GM12878 (cell line): ENCODE measurements at regions not wholly inside any gene's neighbourhood (a gene's known extent, or its start where the extent isn't known, plus 50 kb on each side); places are given as distances from the start of the nearest gene placed in this dataset.

Experiments used
- ATAC-seq: fragments of 200-7000 bp; cut with Tn5 transposase; 3 replicates; pipeline ENCODE4 v1.9.1; 2020; ENCODE audit warnings: mild to moderate bottlenecking, moderate library complexity
- BruUV-seq: library from RNA; stranded (reverse); fragments of 400-500 nt; replicated peaks from 2 replicates; lab custom pipeline; 2021; lab: Mats Ljungman, UMichigan
- CTCF ChIA-PET: fragments of 300-600 bp; sonication (Branson Sonifier 250); formaldehyde crosslinking; extraction: SDS; loops from one replicate; lab custom pipeline; 2021; ENCODE audit warnings: inconsistent platforms; lab: Yijun Ruan, JAX
- POLR2A ChIA-PET: fragments of 350-600 bp; formaldehyde crosslinking; extraction: SDS; loops from one replicate; lab custom pipeline; 2021; ENCODE audit warnings: inconsistent platforms; lab: Charles Lee
- RAD21 ChIA-PET: fragments of 300-600 bp; sonication (Branson Sonifier 250); formaldehyde crosslinking; loops from one replicate; lab custom pipeline; 2023; ENCODE audit warnings: antibody characterized with exemption; ENCODE audit not compliant: unreplicated experiment; lab: Charles Lee
- SMC1A ChIA-PET: fragments of 300-600 bp; sonication (Branson Sonifier 250); formaldehyde crosslinking; loops from one replicate; lab custom pipeline; 2023; ENCODE audit not compliant: unreplicated experiment, uncharacterized antibody; lab: Charles Lee
- DNase-seq: peaks from one replicate; pipeline ENCODE4 v3.0.0-alpha.2; 2011; ENCODE audit warnings: low read depth, low spot score
- FAIRE-seq: peaks from 3 replicates; lab custom pipeline; 2011; peaks lifted over from hg19 to GRCh38; lab: Jason Lieb, UNC
- H2AFZ ChIP-seq: 2 replicates; pipeline ENCODE4 v1.6.0; 2011; ENCODE audit warnings: low read depth, low read length, control low read depth; ENCODE audit not compliant: control insufficient read depth
- H3K27ac ChIP-seq: 2 replicates; pipeline ENCODE4 v1.5.1; 2011; ENCODE audit warnings: control low read depth; ENCODE audit not compliant: control insufficient read depth, insufficient read depth
- H3K27me3 ChIP-seq, 2 experiments: replicated peaks in 1 of 2; 2 replicates each; pipeline versions ENCODE4 v1.6.0 to v1.6.1; 2011; ENCODE audit warnings: low read length in 1 of 2; ENCODE audit not compliant: control insufficient read depth in 2 of 2, insufficient read depth in 2 of 2
- H3K36me3 ChIP-seq, 2 experiments: 2 replicates each; pipeline ENCODE4 v1.5.1; 2011; ENCODE audit warnings: low read length in 1 of 2; ENCODE audit not compliant: control insufficient read depth in 2 of 2, insufficient read depth in 2 of 2
- H3K4me1 ChIP-seq: 2 replicates; pipeline ENCODE4 v1.6.1; 2011; ENCODE audit warnings: mild to moderate bottlenecking, low read length, moderate library complexity, mixed read lengths; ENCODE audit not compliant: control insufficient read depth, insufficient read depth
- H3K4me2 ChIP-seq: 2 replicates; pipeline ENCODE4 v1.6.0; 2011; ENCODE audit warnings: control low read depth; ENCODE audit not compliant: control insufficient read depth, insufficient read depth
- H3K4me3 ChIP-seq: fragments of 200-600 bp; sonication (generic); 2 replicates; pipeline ENCODE4 v1.5.1; 2016
- H3K79me2 ChIP-seq: 2 replicates; pipeline ENCODE4 v1.6.0; 2011; ENCODE audit warnings: low read length; ENCODE audit not compliant: control insufficient read depth, insufficient read depth
- H3K9ac ChIP-seq: 2 replicates; pipeline ENCODE4 v1.8.0; 2011; ENCODE audit warnings: low read length, control low read depth, mixed read lengths; ENCODE audit not compliant: control insufficient read depth, insufficient read depth
- H3K9me3 ChIP-seq: replicated peaks from 3 replicates; pipeline ENCODE4 v1.5.1; 2011; ENCODE audit warnings: mild to moderate bottlenecking, low read length; ENCODE audit not compliant: control insufficient read depth, insufficient read depth
- H4K20me1 ChIP-seq: 2 replicates; pipeline ENCODE4 v1.6.0; 2011; ENCODE audit not compliant: control insufficient read depth, insufficient read depth
- BCL3 ChIP-seq: IDR thresholded peaks from 2 replicates; pipeline ENCODE4 v1.6.1; 2011; ENCODE audit warnings: borderline replicate concordance, low read depth, mild to moderate bottlenecking, moderate library complexity, low read length; ENCODE audit not compliant: insufficient read depth, poor library complexity, severe bottlenecking
- KLF5 ChIP-seq: fragments of 450-650 bp; IDR thresholded peaks from 2 replicates; pipeline ENCODE4 v1.6.1; 2014; ENCODE audit warnings: mild to moderate bottlenecking; ENCODE audit not compliant: partially characterized antibody
- MEF2B ChIP-seq: fragments of 450-650 bp; IDR thresholded peaks from 2 replicates; pipeline ENCODE4 v1.6.1; 2018; ENCODE audit warnings: mild to moderate bottlenecking, moderate library complexity; ENCODE audit not compliant: partially characterized antibody, poor library complexity, severe bottlenecking
- PRDM15 ChIP-seq: fragments of 450-650 bp; formaldehyde crosslinking; IDR thresholded peaks from 2 replicates; pipeline ENCODE4 v1.4.0; 2020; ENCODE audit warnings: mild to moderate bottlenecking, moderate library complexity
- RAD51 ChIP-seq: fragments of 450-650 bp; IDR thresholded peaks from 2 replicates; pipeline ENCODE4 v1.6.1; 2016; ENCODE audit warnings: moderate library complexity, mild to moderate bottlenecking, inconsistent platforms
- TBL1XR1 ChIP-seq: IDR thresholded peaks from 2 replicates; pipeline ENCODE4 v1.6.1; 2012; ENCODE audit warnings: low read depth, low read length, improper control_type of control experiment
- WGBS: methylation state at CpG from one replicate; pipeline ENCODE4 v1.1.6; 2016; ENCODE audit warnings: low lambda C conversion rate; ENCODE audit not compliant: insufficient replicate concordance, insufficient coverage; ENCODE audit errors: missing lambda C conversion rate; 5-methylcytosine and 5-hydroxymethylcytosine counted together
- in situ Hi-C: fragments of 300-500 bp; cut with MboI; formaldehyde crosslinking; loops from 9 replicates; pipeline ENCODE4 v1.14.3; 2018; ENCODE audit warnings: mixed read lengths
- intact Hi-C: fragments of 100-400 bp; cut with micrococcal nuclease; formaldehyde crosslinking; loops from one replicate; pipeline ENCODE4 v1.14.2; 2022; ENCODE audit not compliant: unreplicated experiment
- TF ChIP-seq, protein P1 (sequence below): IDR thresholded peaks from 2 replicates; pipeline ENCODE4 v1.6.1; 2012; ENCODE audit warnings: low read depth, low read length, improper control_type of control experiment
- TF ChIP-seq, protein P2 (sequence below): fragments of 450-650 bp; IDR thresholded peaks from 2 replicates; pipeline ENCODE4 v1.6.1; 2016; ENCODE audit warnings: mild to moderate bottlenecking, moderate library complexity, borderline replicate concordance

DNA sequence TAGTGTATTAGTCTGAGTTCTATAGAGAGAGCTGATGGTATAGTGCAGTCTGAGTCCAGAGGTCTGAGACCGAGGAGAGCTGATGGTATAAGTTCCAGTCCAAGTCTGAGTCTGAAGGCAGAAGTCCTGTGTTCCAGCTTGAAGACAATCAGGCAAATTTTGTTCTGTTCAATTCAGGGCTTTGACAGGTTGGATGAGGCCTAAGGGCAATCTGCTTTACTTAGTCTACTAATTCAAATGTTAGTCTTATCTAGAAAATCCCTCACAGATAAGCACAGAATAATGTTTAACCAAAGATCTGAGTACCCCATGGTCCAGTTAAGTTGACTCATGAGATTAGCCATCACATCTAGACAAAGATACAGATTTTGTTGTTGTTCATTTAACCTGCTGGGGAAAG is 303.0 kb upstream of the KLF4 start:
- no peak overlapping the region for H3K4me2 ChIP-seq
- FAIRE-seq (no peak), ATAC-seq (no peak), DNase-seq (no peak)
- SMC1A ChIA-PET: interaction anchor here (0.6 to 1.7 kb wide), 4 partner anchors 8 to 56 kb away, joined by 3 to 6 read pairs (median 4); no protein-coding TSS in a partner anchor
- no peak overlapping the region for H3K9ac ChIP-seq
- in situ Hi-C loops (no loop called here), intact Hi-C loops (no loop called here)
- POLR2A ChIA-PET: interaction anchor here (0.7 kb wide), 1 partner anchor 199 kb away, joined by 3 read pairs; no protein-coding TSS in a partner anchor
- H3K27ac ChIP-seq: no peak overlapping the region
- BruUV-seq: no TSS peak
- no peaks in the 10 kb centered on the region for H4K20me1 ChIP-seq
- CTCF ChIA-PET: no interaction called here
- no peaks in the 10 kb centered on the region; a peak in 1 of 4 replicates for H3K27me3 ChIP-seq
- H3K9me3 ChIP-seq: no peaks in the 10 kb centered on the region; the same call in 2 of the 3 replicates
- TF ChIP-seq BCL3 (no peak), PRDM15 (CRISPR knock-in tag) (no peak), MEF2B (no peak), TBL1XR1 (no peak), KLF5 (no peak), RAD51 (no peak)
- TF ChIP-seq, protein P1, sequence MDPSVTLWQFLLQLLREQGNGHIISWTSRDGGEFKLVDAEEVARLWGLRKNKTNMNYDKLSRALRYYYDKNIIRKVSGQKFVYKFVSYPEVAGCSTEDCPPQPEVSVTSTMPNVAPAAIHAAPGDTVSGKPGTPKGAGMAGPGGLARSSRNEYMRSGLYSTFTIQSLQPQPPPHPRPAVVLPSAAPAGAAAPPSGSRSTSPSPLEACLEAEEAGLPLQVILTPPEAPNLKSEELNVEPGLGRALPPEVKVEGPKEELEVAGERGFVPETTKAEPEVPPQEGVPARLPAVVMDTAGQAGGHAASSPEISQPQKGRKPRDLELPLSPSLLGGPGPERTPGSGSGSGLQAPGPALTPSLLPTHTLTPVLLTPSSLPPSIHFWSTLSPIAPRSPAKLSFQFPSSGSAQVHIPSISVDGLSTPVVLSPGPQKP: no peak
- TF ChIP-seq, protein P2, sequence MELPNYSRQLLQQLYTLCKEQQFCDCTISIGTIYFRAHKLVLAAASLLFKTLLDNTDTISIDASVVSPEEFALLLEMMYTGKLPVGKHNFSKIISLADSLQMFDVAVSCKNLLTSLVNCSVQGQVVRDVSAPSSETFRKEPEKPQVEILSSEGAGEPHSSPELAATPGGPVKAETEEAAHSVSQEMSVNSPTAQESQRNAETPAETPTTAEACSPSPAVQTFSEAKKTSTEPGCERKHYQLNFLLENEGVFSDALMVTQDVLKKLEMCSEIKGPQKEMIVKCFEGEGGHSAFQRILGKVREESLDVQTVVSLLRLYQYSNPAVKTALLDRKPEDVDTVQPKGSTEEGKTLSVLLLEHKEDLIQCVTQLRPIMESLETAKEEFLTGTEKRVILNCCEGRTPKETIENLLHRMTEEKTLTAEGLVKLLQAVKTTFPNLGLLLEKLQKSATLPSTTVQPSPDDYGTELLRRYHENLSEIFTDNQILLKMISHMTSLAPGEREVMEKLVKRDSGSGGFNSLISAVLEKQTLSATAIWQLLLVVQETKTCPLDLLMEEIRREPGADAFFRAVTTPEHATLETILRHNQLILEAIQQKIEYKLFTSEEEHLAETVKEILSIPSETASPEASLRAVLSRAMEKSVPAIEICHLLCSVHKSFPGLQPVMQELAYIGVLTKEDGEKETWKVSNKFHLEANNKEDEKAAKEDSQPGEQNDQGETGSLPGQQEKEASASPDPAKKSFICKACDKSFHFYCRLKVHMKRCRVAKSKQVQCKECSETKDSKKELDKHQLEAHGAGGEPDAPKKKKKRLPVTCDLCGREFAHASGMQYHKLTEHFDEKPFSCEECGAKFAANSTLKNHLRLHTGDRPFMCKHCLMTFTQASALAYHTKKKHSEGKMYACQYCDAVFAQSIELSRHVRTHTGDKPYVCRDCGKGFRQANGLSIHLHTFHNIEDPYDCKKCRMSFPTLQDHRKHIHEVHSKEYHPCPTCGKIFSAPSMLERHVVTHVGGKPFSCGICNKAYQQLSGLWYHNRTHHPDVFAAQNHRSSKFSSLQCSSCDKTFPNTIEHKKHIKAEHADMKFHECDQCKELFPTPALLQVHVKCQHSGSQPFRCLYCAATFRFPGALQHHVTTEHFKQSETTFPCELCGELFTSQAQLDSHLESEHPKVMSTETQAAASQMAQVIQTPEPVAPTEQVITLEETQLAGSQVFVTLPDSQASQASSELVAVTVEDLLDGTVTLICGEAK: no peak
- no peak overlapping the region for H2AFZ ChIP-seq
- H3K4me1 ChIP-seq: no peaks in the 10 kb centered on the region
- H3K4me3 ChIP-seq: no peak overlapping the region
- RAD21 ChIA-PET: no interaction called here
- WGBS: 0% methylated on average over 1 of the region's 1 CpG
- no peaks in the 10 kb centered on the region for H3K79me2 ChIP-seq
- no peaks in the 10 kb centered on the region for H3K36me3 ChIP-seq
